ENCODE measurements at regions not wholly inside any gene's neighbourhood (a gene's known extent, or its start where the extent isn't known, plus 50 kb on each side); places are given as distances from the start of the nearest gene placed in this dataset.

GRCh38 chr22:23002612-23003180 is 67.6 kb upstream of the GNAZ start:
- Histone ChIP-seq H3K14ac (ENCODE audit: low read length) (no peak overlapping the region), H3K9ac (ENCODE audit: low read depth, low read length, poor library complexity) (no peak overlapping the region), H2BK5ac (ENCODE audit: low read length) (no peak overlapping the region), H2BK15ac (ENCODE audit: low read length) (no peak overlapping the region), H3K23ac (ENCODE audit: low read depth, low read length, poor library complexity) (no peak overlapping the region), H2AFZ (ENCODE audit: low read length) (no peak overlapping the region), H3K4me3 (ENCODE audit: low read length in 2 of 2) (no peak overlapping the region), H3K4me2 (ENCODE audit: insufficient read depth, low read length, poor library complexity, severe bottlenecking) (no peak overlapping the region), H3K4ac (ENCODE audit: low read length) (no peak overlapping the region), H3K79me1 (ENCODE audit: low read depth, low read length) (no peaks in the 10 kb centered on the region), H4K8ac (ENCODE audit: low read depth, low read length) (no peak overlapping the region), H2BK12ac (ENCODE audit: low read length) (no peak overlapping the region), H4K91ac (ENCODE audit: low read depth, low read length, poor library complexity) (no peak overlapping the region), H3K27me3 (ENCODE audit: control insufficient read depth in 3 of 3, insufficient read depth in 3 of 3, low read depth in 1 of 3, low read length in 3 of 3) (no peaks in the 10 kb centered on the region), H2AK5ac (ENCODE audit: low read depth, low read length) (no peak overlapping the region), H3K9me3 (replicated peaks in 1 of 2; ENCODE audit: control insufficient read depth in 2 of 2, insufficient read depth in 1 of 2, low read depth in 1 of 2, low read length in 2 of 2) (peaks cover 0 to 1% of the 10 kb centered on the region in 2 donors), H3K4me1 (ENCODE audit: control insufficient read depth in 2 of 2, insufficient read depth in 1 of 2, low read depth in 1 of 2, low read length in 2 of 2) (no peaks in the 10 kb centered on the region), H2BK120ac (ENCODE audit: low read depth, low read length) (no peak overlapping the region), H3K18ac (ENCODE audit: low read length) (no peak overlapping the region), H3K27ac (replicated peaks; ENCODE audit: low read length) (no peak overlapping the region), H3K36me3 (replicated peaks in 1 of 2; ENCODE audit: control insufficient read depth in 2 of 2, insufficient read depth in 2 of 2, low read length in 2 of 2) (no peaks in the 10 kb centered on the region)
- whole genome bisulfite sequencing, 2 donors (ENCODE audit: extremely low coverage in 2 of 2, insufficient read length in 2 of 2, insufficient replicate concordance in 1 of 2), result no CpG with 5 or more reads among the region's 2 CpGs
- no peak for DNase-seq (ENCODE audit: low spot score)

GRCh38 chr22:23007823-23008222 is 62.5 kb upstream of the GNAZ start:
- DNase-seq (ENCODE audit: low spot score), result no peak
- Histone ChIP-seq H2BK12ac (ENCODE audit: low read length) (no peak overlapping the region), H3K79me1 (ENCODE audit: low read depth, low read length) (no peaks in the 10 kb centered on the region), H3K18ac (ENCODE audit: low read length) (no peak overlapping the region), H2BK120ac (ENCODE audit: low read depth, low read length) (no peak overlapping the region), H2BK15ac (ENCODE audit: low read length) (no peak overlapping the region), H3K36me3 (replicated peaks in 1 of 2; ENCODE audit: control insufficient read depth in 2 of 2, insufficient read depth in 2 of 2, low read length in 2 of 2) (no peaks in the 10 kb centered on the region), H3K9me3 (replicated peaks in 1 of 2; ENCODE audit: control insufficient read depth in 2 of 2, insufficient read depth in 1 of 2, low read depth in 1 of 2, low read length in 2 of 2) (no peaks in the 10 kb centered on the region), H4K91ac (ENCODE audit: low read depth, low read length, poor library complexity) (no peak overlapping the region), H3K4me1 (ENCODE audit: control insufficient read depth in 2 of 2, insufficient read depth in 1 of 2, low read depth in 1 of 2, low read length in 2 of 2) (no peaks in the 10 kb centered on the region), H4K8ac (ENCODE audit: low read depth, low read length) (no peak overlapping the region), H3K4me3 (ENCODE audit: low read length in 2 of 2) (no peak overlapping the region), H2BK5ac (ENCODE audit: low read length) (no peak overlapping the region), H3K14ac (ENCODE audit: low read length) (no peak overlapping the region), H3K4ac (ENCODE audit: low read length) (no peak overlapping the region), H2AFZ (ENCODE audit: low read length) (no peak overlapping the region), H3K27ac (replicated peaks; ENCODE audit: low read length) (no peak overlapping the region), H3K4me2 (ENCODE audit: insufficient read depth, low read length, poor library complexity, severe bottlenecking) (no peak overlapping the region), H3K9ac (ENCODE audit: low read depth, low read length, poor library complexity) (no peak overlapping the region), H3K27me3 (ENCODE audit: control insufficient read depth in 3 of 3, insufficient read depth in 3 of 3, low read depth in 1 of 3, low read length in 3 of 3) (peaks cover 0 to 8% (median 0%) of the 10 kb centered on the region in 3 experiments), H3K23ac (ENCODE audit: low read depth, low read length, poor library complexity) (no peak overlapping the region), H2AK5ac (ENCODE audit: low read depth, low read length) (no peak overlapping the region)
- WGBS, 2 donors (ENCODE audit: extremely low coverage in 2 of 2, insufficient read length in 2 of 2, insufficient replicate concordance in 1 of 2), result no CpG with 5 or more reads among the region's 1 CpG

- Histone ChIP-seq H3K4me3 (ENCODE audit: low read length in 2 of 2) (no peak overlapping the region), H3K27ac (replicated peaks; ENCODE audit: low read length) (no peak overlapping the region), H2BK12ac (ENCODE audit: low read length) (no peak overlapping the region), H4K8ac (ENCODE audit: low read depth, low read length) (no peak overlapping the region), H2BK15ac (ENCODE audit: low read length) (no peak overlapping the region), H3K4me2 (ENCODE audit: insufficient read depth, low read length, poor library complexity, severe bottlenecking) (no peak overlapping the region), H2BK120ac (ENCODE audit: low read depth, low read length) (no peak overlapping the region), H3K9me3 (replicated peaks in 1 of 2; ENCODE audit: control insufficient read depth in 2 of 2, insufficient read depth in 1 of 2, low read depth in 1 of 2, low read length in 2 of 2) (no peaks in the 10 kb centered on the region), H3K18ac (ENCODE audit: low read length) (no peak overlapping the region), H4K91ac (ENCODE audit: low read depth, low read length, poor library complexity) (no peak overlapping the region), H3K36me3 (replicated peaks in 1 of 2; ENCODE audit: control insufficient read depth in 2 of 2, insufficient read depth in 2 of 2, low read length in 2 of 2) (no peaks in the 10 kb centered on the region), H2AFZ (ENCODE audit: low read length) (no peak overlapping the region), H3K23ac (ENCODE audit: low read depth, low read length, poor library complexity) (no peak overlapping the region), H3K27me3 (ENCODE audit: control insufficient read depth in 3 of 3, insufficient read depth in 3 of 3, low read depth in 1 of 3, low read length in 3 of 3) (peaks cover 0 to 15% (median 0%) of the 10 kb centered on the region in 3 experiments), H3K4me1 (ENCODE audit: control insufficient read depth in 2 of 2, insufficient read depth in 1 of 2, low read depth in 1 of 2, low read length in 2 of 2) (no peaks in the 10 kb centered on the region), H2AK5ac (ENCODE audit: low read depth, low read length) (no peak overlapping the region), H3K79me1 (ENCODE audit: low read depth, low read length) (no peaks in the 10 kb centered on the region), H2BK5ac (ENCODE audit: low read length) (no peak overlapping the region), H3K14ac (ENCODE audit: low read length) (no peak overlapping the region), H3K4ac (ENCODE audit: low read length) (no peak overlapping the region), H3K9ac (ENCODE audit: low read depth, low read length, poor library complexity) (no peak overlapping the region)
- DNase-seq (ENCODE audit: low spot score), result no peak
- WGBS, 2 donors (ENCODE audit: extremely low coverage in 2 of 2, insufficient read length in 2 of 2, insufficient replicate concordance in 1 of 2), result no CpG with 5 or more reads among the region's 2 CpGs
These were observed 61.4 kb upstream of the GNAZ start for GRCh38 chr22:23008896-23009295.
